ENCODE measurements at regions not wholly inside any gene's neighbourhood (a gene's known extent, or its start where the extent isn't known, plus 50 kb on each side); places are given as distances from the start of the nearest gene placed in this dataset.
"Not testable (repeated sequence)": the region's sequence is repeated elsewhere in the genome, so short reads cannot be mapped to it uniquely, and the experiment has no call there.

DNA sequence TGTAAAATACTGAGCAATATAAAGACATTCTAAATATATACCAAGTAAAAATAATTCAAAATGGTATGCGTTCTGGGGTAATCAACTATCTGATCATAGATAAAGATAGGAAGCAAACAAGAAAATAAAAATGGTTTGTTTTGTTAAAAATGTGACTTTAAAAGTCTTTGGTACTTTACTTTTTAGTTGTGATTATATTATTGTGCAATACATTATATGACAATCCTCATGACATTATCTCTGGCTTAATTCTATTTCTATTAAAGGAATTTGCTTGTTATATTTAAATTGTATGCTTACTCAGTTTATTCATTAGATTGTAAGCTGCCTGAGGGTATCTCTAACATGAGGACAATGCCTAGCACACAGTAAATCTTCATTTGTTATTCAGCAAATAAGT lies 477.9 kb downstream of the TMEM38B start (continued):
- TF ChIP-seq BACH2 (CRISPR knock-in tag; IDR thresholded peaks at IDR 0.05; ENCODE audit: borderline replicate concordance) (no peak), ZNF8 (CRISPR knock-in tag; IDR thresholded peaks at IDR 0.05) (no peak)

DNA sequence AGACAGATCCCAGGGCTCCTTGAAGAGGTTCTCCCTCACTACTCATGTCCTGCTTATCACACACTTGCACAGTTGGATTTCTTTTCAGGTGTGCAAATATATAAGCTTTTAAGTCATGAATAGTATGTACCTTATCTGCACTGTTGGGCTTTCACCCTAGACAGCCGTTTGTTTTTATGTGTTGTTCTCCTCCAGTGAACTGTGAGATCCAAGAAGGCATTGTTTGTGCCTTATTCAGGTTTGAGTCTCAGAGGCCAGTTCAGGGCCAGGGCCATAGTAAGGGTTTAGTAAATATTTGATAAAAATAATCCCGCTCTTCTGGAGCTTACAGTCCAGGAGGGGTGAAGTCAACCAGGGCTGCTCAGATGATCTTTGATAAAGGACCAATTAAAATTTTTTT lies 480.0 kb downstream of the TMEM38B start:
- TF ChIP-seq, protein P1, sequence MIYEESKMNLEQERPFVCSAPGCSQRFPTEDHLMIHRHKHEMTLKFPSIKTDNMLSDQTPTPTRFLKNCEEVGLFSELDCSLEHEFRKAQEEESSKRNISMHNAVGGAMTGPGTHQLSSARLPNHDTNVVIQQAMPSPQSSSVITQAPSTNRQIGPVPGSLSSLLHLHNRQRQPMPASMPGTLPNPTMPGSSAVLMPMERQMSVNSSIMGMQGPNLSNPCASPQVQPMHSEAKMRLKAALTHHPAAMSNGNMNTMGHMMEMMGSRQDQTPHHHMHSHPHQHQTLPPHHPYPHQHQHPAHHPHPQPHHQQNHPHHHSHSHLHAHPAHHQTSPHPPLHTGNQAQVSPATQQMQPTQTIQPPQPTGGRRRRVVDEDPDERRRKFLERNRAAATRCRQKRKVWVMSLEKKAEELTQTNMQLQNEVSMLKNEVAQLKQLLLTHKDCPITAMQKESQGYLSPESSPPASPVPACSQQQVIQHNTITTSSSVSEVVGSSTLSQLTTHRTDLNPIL (CRISPR knock-in tag; IDR thresholded peaks at IDR 0.05; ENCODE audit: low read depth), result no peak
- TF ChIP-seq ZNF70 (CRISPR knock-in tag; IDR thresholded peaks at IDR 0.05) (no peak), ISL1 (CRISPR knock-in tag; IDR thresholded peaks at IDR 0.05) (no peak), BACH2 (CRISPR knock-in tag; IDR thresholded peaks at IDR 0.05; ENCODE audit: borderline replicate concordance) (no peak), RARB (CRISPR knock-in tag; IDR thresholded peaks at IDR 0.05) (no peak), ZFP30 (CRISPR knock-in tag; IDR thresholded peaks at IDR 0.05) (no peak), ZNF8 (CRISPR knock-in tag; IDR thresholded peaks at IDR 0.05) (no peak), ARNTL (CRISPR knock-in tag; IDR thresholded peaks at IDR 0.05; ENCODE audit: borderline replicate concordance, low read depth) (no peak), ESRRG (CRISPR knock-in tag; IDR thresholded peaks at IDR 0.05) (no peak), GLIS3 (CRISPR knock-in tag; IDR thresholded peaks at IDR 0.05) (no peak)
- TF ChIP-seq, protein P2, sequence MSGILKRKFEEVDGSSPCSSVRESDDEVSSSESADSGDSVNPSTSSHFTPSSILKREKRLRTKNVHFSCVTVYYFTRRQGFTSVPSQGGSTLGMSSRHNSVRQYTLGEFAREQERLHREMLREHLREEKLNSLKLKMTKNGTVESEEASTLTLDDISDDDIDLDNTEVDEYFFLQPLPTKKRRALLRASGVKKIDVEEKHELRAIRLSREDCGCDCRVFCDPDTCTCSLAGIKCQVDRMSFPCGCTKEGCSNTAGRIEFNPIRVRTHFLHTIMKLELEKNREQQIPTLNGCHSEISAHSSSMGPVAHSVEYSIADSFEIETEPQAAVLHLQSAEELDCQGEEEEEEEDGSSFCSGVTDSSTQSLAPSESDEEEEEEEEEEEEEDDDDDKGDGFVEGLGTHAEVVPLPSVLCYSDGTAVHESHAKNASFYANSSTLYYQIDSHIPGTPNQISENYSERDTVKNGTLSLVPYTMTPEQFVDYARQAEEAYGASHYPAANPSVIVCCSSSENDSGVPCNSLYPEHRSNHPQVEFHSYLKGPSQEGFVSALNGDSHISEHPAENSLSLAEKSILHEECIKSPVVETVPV (CRISPR knock-in tag; IDR thresholded peaks at IDR 0.05), result no peak
- TF ChIP-seq, protein P3, sequence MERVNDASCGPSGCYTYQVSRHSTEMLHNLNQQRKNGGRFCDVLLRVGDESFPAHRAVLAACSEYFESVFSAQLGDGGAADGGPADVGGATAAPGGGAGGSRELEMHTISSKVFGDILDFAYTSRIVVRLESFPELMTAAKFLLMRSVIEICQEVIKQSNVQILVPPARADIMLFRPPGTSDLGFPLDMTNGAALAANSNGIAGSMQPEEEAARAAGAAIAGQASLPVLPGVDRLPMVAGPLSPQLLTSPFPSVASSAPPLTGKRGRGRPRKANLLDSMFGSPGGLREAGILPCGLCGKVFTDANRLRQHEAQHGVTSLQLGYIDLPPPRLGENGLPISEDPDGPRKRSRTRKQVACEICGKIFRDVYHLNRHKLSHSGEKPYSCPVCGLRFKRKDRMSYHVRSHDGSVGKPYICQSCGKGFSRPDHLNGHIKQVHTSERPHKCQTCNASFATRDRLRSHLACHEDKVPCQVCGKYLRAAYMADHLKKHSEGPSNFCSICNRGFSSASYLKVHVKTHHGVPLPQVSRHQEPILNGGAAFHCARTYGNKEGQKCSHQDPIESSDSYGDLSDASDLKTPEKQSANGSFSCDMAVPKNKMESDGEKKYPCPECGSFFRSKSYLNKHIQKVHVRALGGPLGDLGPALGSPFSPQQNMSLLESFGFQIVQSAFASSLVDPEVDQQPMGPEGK (CRISPR knock-in tag; IDR thresholded peaks at IDR 0.05; ENCODE audit: borderline replicate concordance), result no peak
- no peak for ATAC-seq

DNA sequence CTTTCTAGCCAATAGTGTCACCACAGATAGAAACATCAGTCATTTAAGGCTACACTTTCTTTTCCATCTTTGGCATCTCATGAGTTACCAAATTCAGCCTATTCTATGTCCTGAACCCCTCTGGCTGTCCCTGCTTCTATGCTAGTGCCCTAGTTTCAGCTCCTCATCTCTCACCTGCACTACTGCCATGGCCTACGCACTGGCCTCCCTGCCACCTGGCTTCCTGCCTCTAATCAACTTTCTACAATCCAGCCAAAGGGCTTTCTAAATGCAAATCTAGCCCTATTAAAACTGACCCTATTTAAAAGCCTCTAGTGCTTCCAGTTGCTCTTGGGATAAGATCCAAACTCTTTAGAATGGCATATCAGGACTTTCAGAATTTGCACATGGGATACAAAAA lies 482.9 kb downstream of the TMEM38B start:
- TF ChIP-seq TOX (CRISPR knock-in tag; IDR thresholded peaks at IDR 0.05; ENCODE audit: borderline replicate concordance) (no peak), RARB (CRISPR knock-in tag; IDR thresholded peaks at IDR 0.05) (no peak), GLIS3 (CRISPR knock-in tag; IDR thresholded peaks at IDR 0.05) (no peak)
- no peak for ATAC-seq

DNA sequence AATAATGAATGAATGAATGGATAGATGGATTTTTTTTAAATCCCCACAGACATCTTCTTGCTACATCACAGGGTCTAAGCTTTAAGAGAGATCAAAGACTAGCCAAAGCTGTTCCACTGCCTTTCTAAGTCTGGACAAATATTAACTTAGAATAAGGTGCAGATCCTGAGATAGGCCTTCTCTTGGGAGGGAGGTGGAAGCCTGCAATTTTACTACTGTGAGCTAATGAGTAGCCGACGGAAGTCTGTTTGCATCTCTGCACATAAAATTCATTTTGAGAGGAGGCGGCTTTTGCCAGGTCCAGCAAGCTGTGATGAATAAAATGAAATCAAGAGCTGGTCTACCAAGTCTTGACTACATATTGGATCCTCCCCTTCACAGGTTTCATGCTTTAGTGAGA lies 484.9 kb downstream of the TMEM38B start:
- no peak for ATAC-seq
- TF ChIP-seq ARNTL (CRISPR knock-in tag; IDR thresholded peaks at IDR 0.05; ENCODE audit: borderline replicate concordance, low read depth) (no peak), TOX (CRISPR knock-in tag; IDR thresholded peaks at IDR 0.05; ENCODE audit: borderline replicate concordance) (no peak), BACH2 (CRISPR knock-in tag; IDR thresholded peaks at IDR 0.05; ENCODE audit: borderline replicate concordance) (no peak)
- TF ChIP-seq, protein P4, sequence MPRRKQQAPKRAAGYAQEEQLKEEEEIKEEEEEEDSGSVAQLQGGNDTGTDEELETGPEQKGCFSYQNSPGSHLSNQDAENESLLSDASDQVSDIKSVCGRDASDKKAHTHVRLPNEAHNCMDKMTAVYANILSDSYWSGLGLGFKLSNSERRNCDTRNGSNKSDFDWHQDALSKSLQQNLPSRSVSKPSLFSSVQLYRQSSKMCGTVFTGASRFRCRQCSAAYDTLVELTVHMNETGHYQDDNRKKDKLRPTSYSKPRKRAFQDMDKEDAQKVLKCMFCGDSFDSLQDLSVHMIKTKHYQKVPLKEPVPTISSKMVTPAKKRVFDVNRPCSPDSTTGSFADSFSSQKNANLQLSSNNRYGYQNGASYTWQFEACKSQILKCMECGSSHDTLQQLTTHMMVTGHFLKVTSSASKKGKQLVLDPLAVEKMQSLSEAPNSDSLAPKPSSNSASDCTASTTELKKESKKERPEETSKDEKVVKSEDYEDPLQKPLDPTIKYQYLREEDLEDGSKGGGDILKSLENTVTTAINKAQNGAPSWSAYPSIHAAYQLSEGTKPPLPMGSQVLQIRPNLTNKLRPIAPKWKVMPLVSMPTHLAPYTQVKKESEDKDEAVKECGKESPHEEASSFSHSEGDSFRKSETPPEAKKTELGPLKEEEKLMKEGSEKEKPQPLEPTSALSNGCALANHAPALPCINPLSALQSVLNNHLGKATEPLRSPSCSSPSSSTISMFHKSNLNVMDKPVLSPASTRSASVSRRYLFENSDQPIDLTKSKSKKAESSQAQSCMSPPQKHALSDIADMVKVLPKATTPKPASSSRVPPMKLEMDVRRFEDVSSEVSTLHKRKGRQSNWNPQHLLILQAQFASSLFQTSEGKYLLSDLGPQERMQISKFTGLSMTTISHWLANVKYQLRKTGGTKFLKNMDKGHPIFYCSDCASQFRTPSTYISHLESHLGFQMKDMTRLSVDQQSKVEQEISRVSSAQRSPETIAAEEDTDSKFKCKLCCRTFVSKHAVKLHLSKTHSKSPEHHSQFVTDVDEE (CRISPR knock-in tag; IDR thresholded peaks at IDR 0.05), result no peak

DNA sequence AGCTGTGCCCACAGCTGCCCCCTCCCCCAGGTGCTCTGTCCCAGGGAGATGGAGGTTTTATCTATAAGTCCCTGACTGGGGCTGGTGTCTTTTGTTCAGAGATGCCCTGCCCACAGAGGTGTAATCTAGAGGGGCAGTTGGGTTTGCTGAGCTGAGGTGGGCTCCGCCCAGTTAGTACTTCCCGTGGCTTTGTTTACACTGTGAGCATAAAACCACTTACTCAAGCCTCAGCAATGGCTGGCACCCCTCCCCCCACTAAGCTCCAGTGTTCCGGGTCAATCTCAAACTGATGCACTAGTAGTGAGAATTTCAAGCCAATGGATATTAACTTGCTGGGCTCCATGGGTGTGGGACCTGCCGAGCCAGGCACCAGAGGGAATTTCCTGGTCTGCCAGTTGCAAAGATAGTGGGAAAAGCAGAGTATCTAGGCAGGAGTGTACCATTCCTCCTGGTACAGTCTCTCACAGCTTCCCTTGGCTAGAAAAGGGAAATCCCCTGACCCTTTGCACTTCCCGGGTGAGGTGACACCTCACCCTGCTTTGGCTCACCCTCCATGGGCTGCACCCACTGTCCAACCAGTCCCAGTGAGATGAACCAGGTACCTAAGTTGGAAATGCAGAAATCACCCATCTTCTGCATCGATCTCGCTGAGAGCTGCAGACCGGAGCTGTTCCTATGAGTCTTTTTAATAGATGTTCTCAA lies 509.6 kb downstream of the TMEM38B start:
- ATAC-seq, result not testable (repeated sequence)

DNA sequence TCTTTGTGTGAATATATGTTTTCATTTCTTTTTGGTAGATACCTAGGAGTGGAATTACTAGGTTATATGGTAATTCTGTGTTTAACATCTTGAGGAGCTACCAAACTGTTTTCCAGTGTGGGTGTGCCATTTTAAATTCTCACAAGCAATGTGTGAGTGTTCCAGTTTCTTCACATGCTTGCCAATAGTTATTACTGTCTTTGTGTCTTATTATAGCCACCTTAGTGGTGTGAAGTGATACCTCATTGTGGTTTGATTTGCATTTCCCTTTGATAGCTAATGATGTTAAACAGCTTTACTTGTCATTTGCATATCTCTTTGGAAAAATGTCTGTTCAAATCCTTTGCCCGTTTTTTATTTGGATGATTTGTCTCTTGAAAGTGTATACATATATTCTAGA lies 513.0 kb downstream of the TMEM38B start:
- no peak for ATAC-seq
- TF ChIP-seq GLIS3 (CRISPR knock-in tag; IDR thresholded peaks at IDR 0.05) (no peak), OSR1 (CRISPR knock-in tag; IDR thresholded peaks at IDR 0.05) (no peak), SNAI2 (CRISPR knock-in tag; IDR thresholded peaks at IDR 0.05) (no peak), ZFP3 (CRISPR knock-in tag; IDR thresholded peaks at IDR 0.05) (no peak), ZC3H10 (CRISPR knock-in tag; IDR thresholded peaks at IDR 0.05) (no peak), TCF4 (CRISPR knock-in tag; IDR thresholded peaks at IDR 0.05; ENCODE audit: borderline replicate concordance) (no peak), RARB (CRISPR knock-in tag; IDR thresholded peaks at IDR 0.05) (no peak), ZNF70 (CRISPR knock-in tag; IDR thresholded peaks at IDR 0.05) (no peak)
- TF ChIP-seq, protein P2 (CRISPR knock-in tag; IDR thresholded peaks at IDR 0.05), result no peak
- TF ChIP-seq, protein P1 (CRISPR knock-in tag; IDR thresholded peaks at IDR 0.05; ENCODE audit: low read depth), result no peak
- TF ChIP-seq, protein P5, sequence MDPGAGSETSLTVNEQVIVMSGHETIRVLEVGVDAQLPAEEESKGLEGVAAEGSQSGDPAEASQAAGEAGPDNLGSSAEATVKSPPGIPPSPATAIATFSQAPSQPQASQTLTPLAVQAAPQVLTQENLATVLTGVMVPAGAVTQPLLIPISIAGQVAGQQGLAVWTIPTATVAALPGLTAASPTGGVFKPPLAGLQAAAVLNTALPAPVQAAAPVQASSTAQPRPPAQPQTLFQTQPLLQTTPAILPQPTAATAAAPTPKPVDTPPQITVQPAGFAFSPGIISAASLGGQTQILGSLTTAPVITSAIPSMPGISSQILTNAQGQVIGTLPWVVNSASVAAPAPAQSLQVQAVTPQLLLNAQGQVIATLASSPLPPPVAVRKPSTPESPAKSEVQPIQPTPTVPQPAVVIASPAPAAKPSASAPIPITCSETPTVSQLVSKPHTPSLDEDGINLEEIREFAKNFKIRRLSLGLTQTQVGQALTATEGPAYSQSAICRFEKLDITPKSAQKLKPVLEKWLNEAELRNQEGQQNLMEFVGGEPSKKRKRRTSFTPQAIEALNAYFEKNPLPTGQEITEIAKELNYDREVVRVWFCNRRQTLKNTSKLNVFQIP (CRISPR knock-in tag; IDR thresholded peaks at IDR 0.05; ENCODE audit: borderline replicate concordance, low read depth), result no peak
